ENCODE measurements at regions not wholly inside any gene's neighbourhood (a gene's known extent, or its start where the extent isn't known, plus 50 kb on each side); places are given as distances from the start of the nearest gene placed in this dataset.
"Not testable (repeated sequence)": the region's sequence is repeated elsewhere in the genome, so short reads cannot be mapped to it uniquely, and the experiment has no call there.

- H3K9me3 ChIP-seq; intact Hi-C loops (cut with DNase I); H3K4me3 ChIP-seq; ATAC-seq; H3K27me3 ChIP-seq; H3K4me1 ChIP-seq; H3K27ac ChIP-seq; H3K36me3 ChIP-seq (replicated peaks in 1 of 2; ENCODE audit: insufficient read depth in 1 of 2, low read depth in 2 of 2); DNase-seq: not testable (repeated sequence)
- 49 to 60% methylated on average over 17 of the region's 17 CpGs for WGBS, 2 donors
Measured at GRCh38 chr21:10411776-10412526, 109.4 kb upstream of the TPTE start.

DNA sequence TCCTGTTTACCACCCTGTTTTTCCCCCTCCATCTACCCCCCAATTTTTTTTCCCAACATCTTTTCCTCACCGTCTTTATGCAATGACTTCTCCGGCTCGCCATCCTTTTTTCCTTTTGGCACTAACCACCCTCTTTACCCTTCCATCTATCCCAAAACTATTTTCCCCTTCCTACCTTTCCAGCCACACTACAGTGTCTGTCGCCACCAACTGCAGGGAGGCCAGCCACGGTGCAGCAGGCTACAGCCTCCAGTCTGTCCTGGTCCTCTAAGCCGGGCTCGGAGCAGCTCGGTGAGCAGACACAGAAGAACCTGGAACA is 108.5 kb upstream of the TPTE start:
- H3K4me3 ChIP-seq; intact Hi-C loops (cut with DNase I); DNase-seq; H3K27ac ChIP-seq; H3K27me3 ChIP-seq; H3K9me3 ChIP-seq; H3K4me1 ChIP-seq; H3K36me3 ChIP-seq (replicated peaks in 1 of 2; ENCODE audit: insufficient read depth in 1 of 2, low read depth in 2 of 2); ATAC-seq: not testable (repeated sequence)
- WGBS, 2 donors = 61 to 84% methylated on average over 8 of the region's 8 CpGs

GRCh38 chr21:10413247-10414120 is 107.9 kb upstream of the TPTE start:
- WGBS, 2 donors = 76 to 78% methylated on average over 31 of the region's 31 CpGs
- ATAC-seq; H3K4me3 ChIP-seq; intact Hi-C loops (cut with DNase I); H3K4me1 ChIP-seq; H3K27ac ChIP-seq; H3K27me3 ChIP-seq; H3K36me3 ChIP-seq (replicated peaks in 1 of 2; ENCODE audit: insufficient read depth in 1 of 2, low read depth in 2 of 2); DNase-seq; H3K9me3 ChIP-seq: not testable (repeated sequence)

DNA sequence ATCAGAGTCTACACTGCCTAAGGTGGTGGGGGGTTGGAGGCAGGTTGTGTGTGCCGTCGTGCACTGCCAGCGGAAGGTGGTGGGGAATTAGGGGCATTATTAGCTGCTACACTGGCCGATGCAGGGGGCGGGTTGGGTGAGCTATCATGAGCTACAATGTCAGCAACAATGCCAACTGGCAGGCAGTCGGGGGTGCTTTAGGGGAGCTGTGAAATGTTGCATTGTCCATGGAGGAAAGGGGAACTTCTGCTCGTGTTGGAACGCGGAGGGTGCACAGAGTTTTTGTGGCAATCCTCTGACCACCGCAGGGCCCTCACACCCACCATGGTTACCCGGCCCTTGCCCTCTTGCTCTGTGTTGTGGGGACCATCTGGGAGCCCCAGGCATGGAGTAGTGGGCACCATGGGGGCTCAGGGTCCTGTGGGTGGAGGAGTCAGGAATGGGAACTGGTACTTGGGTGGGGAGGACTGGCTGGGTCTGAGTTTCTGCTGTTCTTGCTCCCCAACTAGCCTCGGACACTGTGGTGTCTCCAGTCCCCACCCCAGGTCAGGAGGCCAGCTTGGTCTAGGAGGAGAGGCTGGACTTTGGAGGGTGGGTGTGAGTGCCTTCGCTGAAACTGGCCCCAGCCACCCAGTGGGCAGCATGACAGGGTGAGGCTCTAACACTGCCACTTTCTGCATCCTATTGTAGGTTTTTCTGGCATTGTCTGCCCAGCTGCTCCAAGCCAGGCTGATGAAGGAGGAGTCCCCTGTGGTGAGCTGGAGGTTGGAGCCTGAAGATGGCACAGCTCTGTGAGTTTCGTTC is 107.1 kb upstream of the TPTE start:
- 72% methylated on average over 14 of the region's 14 CpGs for WGBS, 2 donors
- H3K9me3 ChIP-seq; H3K4me3 ChIP-seq; H3K4me1 ChIP-seq; H3K27ac ChIP-seq; H3K36me3 ChIP-seq (replicated peaks in 1 of 2; ENCODE audit: insufficient read depth in 1 of 2, low read depth in 2 of 2); ATAC-seq; H3K27me3 ChIP-seq; DNase-seq; intact Hi-C loops (cut with DNase I): not testable (repeated sequence)

DNA sequence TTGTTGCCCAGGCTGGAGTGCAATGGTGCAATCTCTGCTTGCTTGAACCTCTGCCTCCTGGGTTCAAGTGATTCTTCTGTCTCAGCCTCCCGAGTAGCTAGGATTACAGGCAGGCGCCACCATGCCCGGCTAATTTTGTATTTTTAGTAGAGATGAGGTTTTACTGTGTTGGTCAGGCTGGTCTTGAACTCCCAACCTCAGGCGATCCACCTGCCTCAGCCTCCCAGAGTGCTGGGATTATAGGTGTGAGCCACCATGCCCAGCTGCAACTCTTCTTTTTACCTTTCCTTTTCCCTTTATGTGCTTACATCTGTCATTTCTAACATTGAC is 106.5 kb upstream of the TPTE start:
- H3K4me1 ChIP-seq; H3K9me3 ChIP-seq; H3K4me3 ChIP-seq; H3K27me3 ChIP-seq; intact Hi-C loops (cut with DNase I); H3K36me3 ChIP-seq (replicated peaks in 1 of 2; ENCODE audit: insufficient read depth in 1 of 2, low read depth in 2 of 2); H3K27ac ChIP-seq; DNase-seq; ATAC-seq: not testable (repeated sequence)
- 67 to 69% methylated on average over 4 of the region's 4 CpGs for WGBS, 2 donors

DNA sequence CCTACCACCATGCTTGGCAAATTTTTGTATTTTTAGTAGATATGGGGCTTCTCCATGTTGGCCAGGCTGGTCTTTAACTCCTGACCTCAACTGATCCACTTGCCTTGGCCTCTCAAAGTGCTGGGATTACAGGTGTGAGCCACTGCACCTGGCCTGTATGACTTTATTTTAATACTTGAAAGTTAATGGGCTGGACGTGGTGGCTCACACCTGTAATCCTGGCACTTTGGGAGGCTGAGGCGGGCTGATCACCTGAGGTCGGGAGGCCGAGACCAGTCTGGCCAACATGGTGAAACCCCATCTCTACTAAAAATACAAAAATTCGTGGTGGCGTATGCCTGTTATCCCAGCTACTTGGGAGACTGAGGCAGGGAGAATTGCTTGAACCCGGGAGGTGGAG is 105.9 kb upstream of the TPTE start:
- H3K36me3 ChIP-seq (replicated peaks in 1 of 2; ENCODE audit: insufficient read depth in 1 of 2, low read depth in 2 of 2); H3K4me3 ChIP-seq; H3K4me1 ChIP-seq; ATAC-seq; intact Hi-C loops (cut with DNase I); H3K9me3 ChIP-seq; H3K27me3 ChIP-seq; DNase-seq; H3K27ac ChIP-seq: not testable (repeated sequence)
- WGBS, 2 donors = 44 to 53% methylated on average over 7 of the region's 7 CpGs

- not testable (repeated sequence) for H3K9me3 ChIP-seq
- peak; percentile 2 for ATAC-seq
Measured at GRCh38 chr21:10415859-10416258, 105.5 kb upstream of the TPTE start.

DNA sequence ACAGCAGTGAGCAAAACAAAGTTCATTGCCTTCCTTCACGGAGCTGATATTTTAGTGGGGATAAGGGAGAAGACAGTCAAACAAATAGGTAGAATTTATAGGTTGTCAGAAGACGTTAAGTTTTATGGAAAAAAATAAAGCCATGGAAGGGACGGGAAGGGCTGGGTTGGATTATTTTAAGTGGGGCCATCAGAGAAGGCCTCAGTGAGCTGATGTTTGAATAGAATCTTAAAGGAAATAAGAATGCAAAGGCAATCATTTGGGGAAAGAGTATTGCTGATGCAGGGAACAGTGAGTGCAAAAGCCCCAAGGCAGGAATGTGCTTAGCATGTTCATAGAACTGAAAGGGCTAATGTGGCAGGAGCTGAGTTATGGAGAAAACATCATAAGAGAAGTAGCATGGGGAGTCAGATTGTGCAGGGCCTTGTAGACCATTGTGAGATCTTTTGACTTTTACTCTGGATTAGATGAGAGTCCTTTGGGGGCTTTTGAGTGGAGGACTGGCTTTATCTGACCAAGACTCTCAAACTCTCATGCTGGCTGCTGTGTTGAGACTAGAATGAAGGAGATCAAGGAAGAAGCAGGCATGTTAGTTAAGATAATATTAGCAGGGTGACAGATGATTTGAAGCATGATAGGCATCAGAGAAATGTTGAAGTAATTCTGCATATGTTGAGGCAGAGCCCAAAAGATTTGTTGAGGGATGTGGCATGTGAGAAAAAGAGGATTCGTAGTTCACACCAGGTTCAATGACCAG is 104.5 kb upstream of the TPTE start:
- H3K4me1 ChIP-seq; intact Hi-C loops (cut with DNase I); H3K4me3 ChIP-seq; H3K27me3 ChIP-seq; H3K9me3 ChIP-seq; H3K27ac ChIP-seq; DNase-seq; H3K36me3 ChIP-seq (replicated peaks in 1 of 2; ENCODE audit: insufficient read depth in 1 of 2, low read depth in 2 of 2): not testable (repeated sequence)
- peak; percentile 6 for ATAC-seq
- WGBS, 2 donors = 27 to 32% methylated on average over 4 of the region's 4 CpGs

More at GRCh38 chr21:10415859-10416258, 105.5 kb upstream of the TPTE start:
- H3K27ac ChIP-seq; H3K4me3 ChIP-seq; H3K4me1 ChIP-seq; H3K27me3 ChIP-seq; DNase-seq; intact Hi-C loops (cut with DNase I); H3K36me3 ChIP-seq (replicated peaks in 1 of 2; ENCODE audit: insufficient read depth in 1 of 2, low read depth in 2 of 2): not testable (repeated sequence)
- WGBS, 2 donors = 37 to 38% methylated on average over 6 of the region's 6 CpGs

DNA sequence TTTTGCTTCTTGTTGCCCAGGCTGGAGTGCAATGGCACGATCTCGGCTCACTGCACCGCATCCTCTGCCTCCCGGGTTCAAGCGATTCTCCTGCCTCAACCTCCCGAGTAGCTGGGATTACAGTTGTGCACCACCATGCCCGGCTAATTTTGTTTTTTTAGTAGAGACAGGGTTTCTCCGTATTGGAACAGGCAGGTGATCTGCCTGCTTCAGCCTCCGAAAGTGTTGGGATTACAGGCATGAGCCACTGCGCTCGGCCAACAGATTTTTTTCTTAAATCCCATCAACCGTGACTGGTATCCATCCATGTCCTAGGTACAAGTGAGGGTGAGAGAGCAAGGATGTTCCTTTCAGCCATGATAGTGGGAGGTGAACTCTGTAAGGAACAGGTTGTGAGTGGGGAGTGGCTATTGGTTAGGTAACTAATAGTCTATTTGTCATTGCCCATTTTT is 103.8 kb upstream of the TPTE start:
- H3K4me1 ChIP-seq; ATAC-seq; DNase-seq; H3K9me3 ChIP-seq; intact Hi-C loops (cut with DNase I); H3K36me3 ChIP-seq (replicated peaks in 1 of 2; ENCODE audit: insufficient read depth in 1 of 2, low read depth in 2 of 2); H3K27ac ChIP-seq; H3K27me3 ChIP-seq; H3K4me3 ChIP-seq: not testable (repeated sequence)
- WGBS, 2 donors = 51 to 57% methylated on average over 12 of the region's 12 CpGs

All from body of pancreas (tissue), 4 donors.